BE2C (cell line): ENCODE measurements at regions not wholly inside any gene's neighbourhood (a gene's known extent, or its start where the extent isn't known, plus 50 kb on each side); places are given as distances from the start of the nearest gene placed in this dataset.

Experiments
- DNase-seq: peaks from one replicate; pipeline ENCODE4 v3.0.0-alpha.2; 2020
- H3K27me3 ChIP-seq: fragments of 250-450 bp; sonication (Bioruptor Pico); 2 replicates; pipeline ENCODE4 v1.5.1; 2020; ENCODE audit warnings: mild to moderate bottlenecking
- H3K36me3 ChIP-seq: fragments of 250-450 bp; sonication (Bioruptor Pico); 2 replicates; pipeline ENCODE4 v1.5.1; 2020; ENCODE audit warnings: mild to moderate bottlenecking
- H3K4me1 ChIP-seq: fragments of 250-450 bp; sonication (Bioruptor Pico); 2 replicates; pipeline ENCODE4 v1.5.1; 2020
- H3K4me3 ChIP-seq: 2 replicates; pipeline ENCODE4 v1.5.1; 2011; ENCODE audit warnings: low read depth, low read length
- H3K9me3 ChIP-seq: fragments of 250-450 bp; sonication (Bioruptor Pico); 2 replicates; pipeline ENCODE4 v1.5.1; 2020
- TF ChIP-seq, protein P1 (sequence below): IDR thresholded peaks from 2 replicates; pipeline ENCODE4 v1.5.1; 2012; ENCODE audit warnings: mild to moderate bottlenecking, low read depth, low read length

DNA sequence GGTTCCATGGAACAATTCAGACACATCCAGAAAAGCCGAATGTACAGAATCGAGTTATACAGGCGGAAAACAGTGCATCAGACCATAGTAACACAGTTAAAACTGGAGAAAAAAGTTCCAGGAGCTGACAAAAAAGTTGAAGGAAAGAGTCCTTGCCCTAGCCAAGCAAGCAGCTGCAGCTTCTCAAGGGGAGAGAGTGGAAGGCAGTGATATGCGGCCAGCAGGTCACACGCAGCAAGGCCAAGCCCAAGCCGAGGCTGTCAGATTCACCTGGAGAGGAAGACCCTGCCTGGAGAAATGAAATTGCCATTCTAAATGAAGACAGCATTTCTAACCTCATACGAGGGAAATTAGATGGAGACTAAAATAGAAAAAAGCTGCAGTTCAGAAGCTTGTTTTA is 55.8 kb downstream of the RGS12 start:
- H3K9me3 ChIP-seq, result no peaks in the 10 kb centered on the region
- H3K27me3 ChIP-seq, result no peaks in the 10 kb centered on the region
- no peaks in the 10 kb centered on the region; the same call in 1 of the 2 replicates for H3K4me1 ChIP-seq
- no peaks in the 10 kb centered on the region for H3K36me3 ChIP-seq
- TF ChIP-seq, protein P1, sequence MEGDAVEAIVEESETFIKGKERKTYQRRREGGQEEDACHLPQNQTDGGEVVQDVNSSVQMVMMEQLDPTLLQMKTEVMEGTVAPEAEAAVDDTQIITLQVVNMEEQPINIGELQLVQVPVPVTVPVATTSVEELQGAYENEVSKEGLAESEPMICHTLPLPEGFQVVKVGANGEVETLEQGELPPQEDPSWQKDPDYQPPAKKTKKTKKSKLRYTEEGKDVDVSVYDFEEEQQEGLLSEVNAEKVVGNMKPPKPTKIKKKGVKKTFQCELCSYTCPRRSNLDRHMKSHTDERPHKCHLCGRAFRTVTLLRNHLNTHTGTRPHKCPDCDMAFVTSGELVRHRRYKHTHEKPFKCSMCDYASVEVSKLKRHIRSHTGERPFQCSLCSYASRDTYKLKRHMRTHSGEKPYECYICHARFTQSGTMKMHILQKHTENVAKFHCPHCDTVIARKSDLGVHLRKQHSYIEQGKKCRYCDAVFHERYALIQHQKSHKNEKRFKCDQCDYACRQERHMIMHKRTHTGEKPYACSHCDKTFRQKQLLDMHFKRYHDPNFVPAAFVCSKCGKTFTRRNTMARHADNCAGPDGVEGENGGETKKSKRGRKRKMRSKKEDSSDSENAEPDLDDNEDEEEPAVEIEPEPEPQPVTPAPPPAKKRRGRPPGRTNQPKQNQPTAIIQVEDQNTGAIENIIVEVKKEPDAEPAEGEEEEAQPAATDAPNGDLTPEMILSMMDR, result no peak
- DNase-seq, result no peak
- no peak overlapping the region for H3K4me3 ChIP-seq

DNA sequence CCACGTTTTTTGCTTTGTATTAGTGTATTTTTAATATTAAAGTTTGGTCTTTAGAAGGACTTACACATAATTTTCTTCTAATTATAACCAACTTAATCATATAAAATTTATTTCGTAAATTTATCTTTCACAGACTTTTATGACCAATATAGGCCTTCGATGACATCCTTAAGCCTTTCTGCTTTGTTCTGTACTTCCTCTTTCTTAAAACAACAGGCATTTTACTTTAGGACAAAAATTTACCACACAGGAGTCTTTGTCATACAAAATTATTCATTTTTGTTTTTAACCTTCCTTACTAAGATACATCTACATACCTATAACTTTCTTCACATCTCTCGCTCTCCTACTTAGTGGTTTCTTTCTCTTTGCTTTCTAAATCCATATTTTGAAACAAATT is 56.3 kb downstream of the RGS12 start:
- Histone ChIP-seq H3K4me1 (no peaks in the 10 kb centered on the region; the same call in 1 of the 2 replicates), H3K27me3 (no peaks in the 10 kb centered on the region), H3K9me3 (no peaks in the 10 kb centered on the region), H3K36me3 (no peaks in the 10 kb centered on the region), H3K4me3 (no peak overlapping the region)
- DNase-seq, result no peak
- TF ChIP-seq, protein P1, result no peak

DNA sequence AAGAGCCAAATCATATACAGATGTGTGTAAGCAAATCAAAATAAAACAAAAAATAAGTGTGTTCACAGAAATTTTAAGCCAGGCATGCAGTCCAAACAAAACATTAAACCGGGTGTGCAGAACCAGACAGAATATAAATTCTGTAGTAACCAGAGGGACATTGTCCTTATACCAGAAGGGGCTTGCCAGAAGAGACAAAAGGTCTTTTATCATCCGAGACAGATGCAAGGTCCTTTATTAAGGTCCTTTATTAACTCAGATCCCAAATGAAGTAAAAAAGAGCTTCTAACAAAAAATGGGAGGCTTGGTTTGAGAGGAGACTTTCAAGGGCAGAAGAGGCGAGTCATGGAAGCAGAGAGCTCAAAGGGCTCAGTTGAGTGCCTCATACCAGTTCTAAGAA is 59.2 kb downstream of the RGS12 start:
- no peaks in the 10 kb centered on the region for H3K27me3 ChIP-seq
- no peak overlapping the region for H3K4me3 ChIP-seq
- no peaks in the 10 kb centered on the region; the same call in 1 of the 2 replicates for H3K4me1 ChIP-seq
- no peak for DNase-seq
- no peaks in the 10 kb centered on the region for H3K36me3 ChIP-seq
- TF ChIP-seq, protein P1, result no peak
- no peaks in the 10 kb centered on the region for H3K9me3 ChIP-seq

DNA sequence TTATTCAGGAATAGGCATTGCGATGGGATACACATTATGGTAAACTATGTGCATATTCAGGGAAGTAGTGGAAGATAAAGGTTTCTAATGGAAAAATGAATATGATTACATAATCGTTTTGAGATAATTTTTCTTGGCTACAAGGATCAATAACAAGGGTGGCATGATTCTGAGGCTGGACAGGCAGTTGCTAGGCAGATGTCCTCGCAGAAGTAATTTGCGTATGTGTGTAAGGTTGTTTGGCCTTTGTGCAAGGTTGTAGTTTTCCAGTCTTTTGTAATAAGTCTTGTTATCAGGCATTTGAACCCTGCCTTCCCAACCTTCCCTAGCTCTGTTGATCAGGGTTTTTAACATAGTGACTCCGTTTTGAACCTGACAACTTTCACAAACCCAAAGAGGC is 59.7 kb downstream of the RGS12 start:
- Histone ChIP-seq H3K4me1 (no peaks in the 10 kb centered on the region; the same call in 1 of the 2 replicates), H3K9me3 (no peaks in the 10 kb centered on the region), H3K36me3 (no peaks in the 10 kb centered on the region), H3K27me3 (no peaks in the 10 kb centered on the region), H3K4me3 (no peak overlapping the region)
- DNase-seq, result no peak
- TF ChIP-seq, protein P1, result no peak

DNA sequence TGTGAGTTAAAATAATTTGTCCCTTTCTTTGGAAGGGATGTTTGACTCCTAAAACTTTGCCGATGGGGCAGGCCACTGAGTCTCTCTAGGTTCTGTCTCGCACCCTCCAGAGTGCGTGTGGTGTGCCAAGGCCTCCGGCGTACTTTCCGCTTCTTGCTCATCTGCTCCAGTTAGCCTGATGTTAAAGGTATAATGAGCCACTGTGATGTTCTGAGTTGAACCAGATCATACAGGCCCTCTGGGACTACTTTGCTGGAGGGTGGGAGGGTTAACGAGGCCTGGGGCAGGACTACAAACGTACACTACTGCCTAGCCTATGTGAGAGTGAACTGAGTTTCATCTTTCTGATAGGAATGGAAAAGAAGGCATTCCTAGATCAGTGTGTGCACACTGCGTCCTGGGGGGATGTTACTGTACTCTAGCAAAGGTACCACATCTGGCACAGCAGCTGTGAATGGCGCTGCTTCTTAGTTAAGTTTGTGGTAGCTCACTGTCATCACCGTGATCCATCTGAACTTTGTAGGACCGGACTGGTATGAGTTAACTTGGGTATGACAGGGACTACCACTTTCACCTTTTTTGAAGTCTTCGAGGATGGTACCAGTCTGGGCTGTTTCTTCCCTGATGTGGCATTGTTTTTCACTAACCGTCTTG is 60.2 kb downstream of the RGS12 start:
- H3K4me1 ChIP-seq, result no peaks in the 10 kb centered on the region; the same call in 1 of the 2 replicates
- no peaks in the 10 kb centered on the region for H3K27me3 ChIP-seq
- TF ChIP-seq, protein P1, result no peak
- no peak overlapping the region for H3K4me3 ChIP-seq
- DNase-seq, result no peak
- no peaks in the 10 kb centered on the region for H3K9me3 ChIP-seq
- no peaks in the 10 kb centered on the region for H3K36me3 ChIP-seq

DNA sequence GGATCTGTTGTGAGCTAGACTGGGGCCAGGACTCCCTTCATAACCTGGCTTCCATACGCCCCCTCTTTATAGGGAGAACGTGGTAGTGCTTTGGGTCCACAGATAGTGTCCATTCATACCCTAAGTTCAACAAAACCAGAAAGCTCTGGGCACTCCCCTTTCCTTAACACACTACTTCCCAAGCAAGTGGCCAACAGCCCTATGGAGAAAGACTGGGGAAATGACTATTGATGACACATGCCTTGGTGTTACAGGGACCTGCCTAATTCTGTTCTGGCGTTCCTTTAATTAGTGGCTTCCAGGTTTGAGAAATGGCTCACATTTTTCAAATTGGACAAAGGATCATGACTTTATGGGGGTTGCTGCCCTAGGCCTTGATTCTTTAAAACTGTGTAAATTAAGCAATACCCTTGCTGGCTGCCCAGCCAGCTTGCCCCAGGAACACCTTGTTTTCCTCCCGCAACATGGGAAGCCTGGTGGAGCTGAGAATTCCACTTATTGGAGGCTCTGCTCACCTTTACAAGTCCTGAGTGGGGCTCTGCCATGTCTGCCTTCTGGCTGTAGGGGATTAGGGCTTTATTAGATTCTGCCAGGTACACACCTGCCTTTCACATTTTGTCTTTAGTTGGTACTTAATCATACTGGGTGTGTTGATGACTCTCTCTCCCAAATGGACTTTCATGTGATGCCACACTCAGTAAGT is 61.1 kb downstream of the RGS12 start:
- no peaks in the 10 kb centered on the region for H3K9me3 ChIP-seq
- H3K4me1 ChIP-seq, result no peaks in the 10 kb centered on the region
- DNase-seq, result no peak
- no peaks in the 10 kb centered on the region for H3K27me3 ChIP-seq
- TF ChIP-seq, protein P1, result no peak
- H3K36me3 ChIP-seq, result no peaks in the 10 kb centered on the region
- H3K4me3 ChIP-seq, result no peak overlapping the region
